ENCODE measurements at regions not wholly inside any gene's neighbourhood (a gene's known extent, or its start where the extent isn't known, plus 50 kb on each side); places are given as distances from the start of the nearest gene placed in this dataset.

DNA sequence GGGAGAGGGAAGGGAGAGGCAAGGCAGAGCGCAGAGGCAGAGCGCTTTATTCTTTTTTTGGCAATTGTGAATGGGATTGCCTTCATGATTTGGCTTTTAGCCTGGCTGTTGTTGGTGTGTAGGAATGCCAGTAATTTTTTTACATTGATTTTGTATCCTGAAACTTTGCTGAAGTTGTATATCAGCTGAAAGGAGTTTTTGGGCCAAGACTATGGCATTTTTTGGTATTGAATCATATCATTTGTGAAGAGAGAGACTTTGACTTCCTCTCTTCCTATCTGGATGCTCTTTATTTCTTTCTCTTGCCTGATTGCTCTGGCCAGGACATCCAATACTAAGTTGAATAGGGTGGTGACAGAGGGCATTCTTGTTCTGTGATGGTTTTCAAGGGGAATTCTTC, 291.3 kb downstream of the REEP3 start:
- FAIRE-seq = no peak
- no peaks in the 10 kb centered on the region for H3K79me2 ChIP-seq (ENCODE audit: insufficient read depth, low read length)
- BruUV-seq (replicated peaks) = no TSS peak
- no peaks in the 10 kb centered on the region for H3K27me3 ChIP-seq (ENCODE audit: control insufficient read depth in 1 of 2, insufficient read depth in 2 of 2, low read length in 2 of 2)
- H2AFZ ChIP-seq (ENCODE audit: low read length) = no peak overlapping the region
- H3K9ac ChIP-seq (ENCODE audit: insufficient read depth, low read depth, low read length) = no peak overlapping the region
- no peak for ATAC-seq
- no peak overlapping the region for H3K4me2 ChIP-seq (ENCODE audit: low read depth, low read length)
- 42% methylated on average over 1 of the region's 2 CpGs for whole genome bisulfite sequencing (ENCODE audit: low lambda C conversion rate)
- no peak overlapping the region for H3K4me3 ChIP-seq (replicated peaks in 1 of 3; ENCODE audit: insufficient read depth in 1 of 3, low read depth in 2 of 3, low read length in 3 of 3)
- in situ Hi-C loops (cut with HindIII; ENCODE audit: extremely low pct_ligation_motif_present, low pct_unique_long_range_greater_than_20kb) = no loop called here
- intact Hi-C loops (cut with micrococcal nuclease; ENCODE audit: unreplicated experiment) = no loop called here
- CTCF ChIA-PET (ENCODE audit: low intra/inter-chr PET ratio, low total read pairs) = no interaction called here
- DNase-seq (ENCODE audit: low spot score) = no peak
- TF ChIP-seq ESRRA (CRISPR knock-in tag; IDR thresholded peaks at IDR 0.05; ENCODE audit: low read depth) (no peak), ZNF232 (CRISPR knock-in tag; IDR thresholded peaks at IDR 0.05; ENCODE audit: borderline replicate concordance) (no peak), ZNF224 (CRISPR knock-in tag; IDR thresholded peaks at IDR 0.05) (no peak), ZNF207 (IDR thresholded peaks at IDR 0.05; ENCODE audit: borderline replicate concordance) (no peak), HNRNPK (IDR thresholded peaks at IDR 0.05; ENCODE audit: low read depth, low read length, poor library complexity, severe bottlenecking) (no peak), FIP1L1 (IDR thresholded peaks at IDR 0.05; ENCODE audit: borderline replicate concordance, insufficient read depth, low read depth, low read length) (no peak), FOXM1 (CRISPR knock-in tag; IDR thresholded peaks at IDR 0.05) (no peak), SMC3 (IDR thresholded peaks at IDR 0.05; ENCODE audit: low read length) (no peak), ZIK1 (CRISPR knock-in tag; IDR thresholded peaks at IDR 0.05; ENCODE audit: borderline replicate concordance, low read depth) (no peak), MTA3 (CRISPR knock-in tag; IDR thresholded peaks at IDR 0.05) (no peak), FOXJ3 (CRISPR knock-in tag; IDR thresholded peaks at IDR 0.05; ENCODE audit: borderline replicate concordance) (no peak), ZNF432 (CRISPR knock-in tag; IDR thresholded peaks at IDR 0.05; ENCODE audit: borderline replicate concordance) (no peak)
- TF ChIP-seq, protein P1, sequence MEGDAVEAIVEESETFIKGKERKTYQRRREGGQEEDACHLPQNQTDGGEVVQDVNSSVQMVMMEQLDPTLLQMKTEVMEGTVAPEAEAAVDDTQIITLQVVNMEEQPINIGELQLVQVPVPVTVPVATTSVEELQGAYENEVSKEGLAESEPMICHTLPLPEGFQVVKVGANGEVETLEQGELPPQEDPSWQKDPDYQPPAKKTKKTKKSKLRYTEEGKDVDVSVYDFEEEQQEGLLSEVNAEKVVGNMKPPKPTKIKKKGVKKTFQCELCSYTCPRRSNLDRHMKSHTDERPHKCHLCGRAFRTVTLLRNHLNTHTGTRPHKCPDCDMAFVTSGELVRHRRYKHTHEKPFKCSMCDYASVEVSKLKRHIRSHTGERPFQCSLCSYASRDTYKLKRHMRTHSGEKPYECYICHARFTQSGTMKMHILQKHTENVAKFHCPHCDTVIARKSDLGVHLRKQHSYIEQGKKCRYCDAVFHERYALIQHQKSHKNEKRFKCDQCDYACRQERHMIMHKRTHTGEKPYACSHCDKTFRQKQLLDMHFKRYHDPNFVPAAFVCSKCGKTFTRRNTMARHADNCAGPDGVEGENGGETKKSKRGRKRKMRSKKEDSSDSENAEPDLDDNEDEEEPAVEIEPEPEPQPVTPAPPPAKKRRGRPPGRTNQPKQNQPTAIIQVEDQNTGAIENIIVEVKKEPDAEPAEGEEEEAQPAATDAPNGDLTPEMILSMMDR (CRISPR knock-in tag; IDR thresholded peaks at IDR 0.05) = no peak
- TF ChIP-seq, protein P2, sequence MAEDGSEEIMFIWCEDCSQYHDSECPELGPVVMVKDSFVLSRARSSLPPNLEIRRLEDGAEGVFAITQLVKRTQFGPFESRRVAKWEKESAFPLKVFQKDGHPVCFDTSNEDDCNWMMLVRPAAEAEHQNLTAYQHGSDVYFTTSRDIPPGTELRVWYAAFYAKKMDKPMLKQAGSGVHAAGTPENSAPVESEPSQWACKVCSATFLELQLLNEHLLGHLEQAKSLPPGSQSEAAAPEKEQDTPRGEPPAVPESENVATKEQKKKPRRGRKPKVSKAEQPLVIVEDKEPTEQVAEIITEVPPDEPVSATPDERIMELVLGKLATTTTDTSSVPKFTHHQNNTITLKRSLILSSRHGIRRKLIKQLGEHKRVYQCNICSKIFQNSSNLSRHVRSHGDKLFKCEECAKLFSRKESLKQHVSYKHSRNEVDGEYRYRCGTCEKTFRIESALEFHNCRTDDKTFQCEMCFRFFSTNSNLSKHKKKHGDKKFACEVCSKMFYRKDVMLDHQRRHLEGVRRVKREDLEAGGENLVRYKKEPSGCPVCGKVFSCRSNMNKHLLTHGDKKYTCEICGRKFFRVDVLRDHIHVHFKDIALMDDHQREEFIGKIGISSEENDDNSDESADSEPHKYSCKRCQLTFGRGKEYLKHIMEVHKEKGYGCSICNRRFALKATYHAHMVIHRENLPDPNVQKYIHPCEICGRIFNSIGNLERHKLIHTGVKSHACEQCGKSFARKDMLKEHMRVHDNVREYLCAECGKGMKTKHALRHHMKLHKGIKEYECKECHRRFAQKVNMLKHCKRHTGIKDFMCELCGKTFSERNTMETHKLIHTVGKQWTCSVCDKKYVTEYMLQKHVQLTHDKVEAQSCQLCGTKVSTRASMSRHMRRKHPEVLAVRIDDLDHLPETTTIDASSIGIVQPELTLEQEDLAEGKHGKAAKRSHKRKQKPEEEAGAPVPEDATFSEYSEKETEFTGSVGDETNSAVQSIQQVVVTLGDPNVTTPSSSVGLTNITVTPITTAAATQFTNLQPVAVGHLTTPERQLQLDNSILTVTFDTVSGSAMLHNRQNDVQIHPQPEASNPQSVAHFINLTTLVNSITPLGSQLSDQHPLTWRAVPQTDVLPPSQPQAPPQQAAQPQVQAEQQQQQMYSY (CRISPR knock-in tag; IDR thresholded peaks at IDR 0.05) = no peak
- H3K9me3 ChIP-seq (ENCODE audit: low read length) = no peaks in the 10 kb centered on the region
- no peak overlapping the region for H3K27ac ChIP-seq (ENCODE audit: extremely low read length, insufficient read depth, low read length)
- H4K20me1 ChIP-seq (ENCODE audit: insufficient read depth, low read length) = no peaks in the 10 kb centered on the region
- no peaks in the 10 kb centered on the region for H3K36me3 ChIP-seq (replicated peaks in 1 of 2; ENCODE audit: control insufficient read depth in 1 of 2, insufficient read depth in 2 of 2, low read length in 2 of 2)
- POLR2A ChIA-PET = no interaction called here
- H3K4me1 ChIP-seq (ENCODE audit: insufficient read depth, low read length) = no peaks in the 10 kb centered on the region

All from HepG2 (cell line).